Endothelial cell of umbilical vein (primary cell): ENCODE measurements at regions not wholly inside any gene's neighbourhood (a gene's known extent, or its start where the extent isn't known, plus 50 kb on each side); places are given as distances from the start of the nearest gene placed in this dataset.

Experiments used
- BruUV-seq: library from RNA; stranded (reverse); fragments of 400-500 nt; replicated peaks from 2 replicates; lab custom pipeline; 2021; lab: Mats Ljungman, UMichigan
- CTCF ChIA-PET: fragments of 300-600, 350-600 bp; sonication (Branson Sonifier 250); formaldehyde crosslinking; loops from one replicate; lab custom pipeline; 2021; ENCODE audit warnings: antibody characterized with exemption, inconsistent platforms; lab: Charles Lee
- POLR2A ChIA-PET: fragments of 300-600, 350-600 bp; sonication (Branson Sonifier 250); formaldehyde crosslinking; loops from one replicate; lab custom pipeline; 2021; ENCODE audit warnings: antibody characterized with exemption, inconsistent platforms; lab: Charles Lee
- DNase-seq: peaks from one replicate; pipeline ENCODE4 v3.0.0-alpha.2; 2011; ENCODE audit warnings: low read depth, low spot score
- FAIRE-seq: peaks from 2 replicates; lab custom pipeline; 2011; peaks lifted over from hg19 to GRCh38; lab: Jason Lieb, UNC
- H2AFZ ChIP-seq: 2 replicates; pipeline ENCODE4 v1.6.0; 2012; ENCODE audit warnings: low read depth, low read length, control low read depth, inconsistent platforms
- H3K27ac ChIP-seq: 2 replicates; pipeline ENCODE4 v1.5.1; 2011; ENCODE audit warnings: low read depth, mild to moderate bottlenecking, control low read depth, low read length, moderate library complexity; ENCODE audit not compliant: insufficient read depth
- H3K27me3 ChIP-seq, 2 experiments: 2 replicates each; pipeline versions ENCODE4 v1.6.0 to v1.6.1; 2011; ENCODE audit warnings: low read length in 2 of 2, mixed read lengths in 1 of 2; ENCODE audit not compliant: control insufficient read depth in 2 of 2, insufficient read depth in 2 of 2
- H3K36me3 ChIP-seq, 2 experiments: 2 replicates in 1 of 2; 3 replicates in 1 of 2; pipeline ENCODE4 v1.5.1; 2011; ENCODE audit warnings: low read length in 2 of 2, mild to moderate bottlenecking in 1 of 2, moderate library complexity in 1 of 2; ENCODE audit not compliant: control insufficient read depth in 2 of 2, insufficient read depth in 2 of 2; ENCODE audit errors: extremely low read depth in 1 of 2
- H3K4me1 ChIP-seq: 3 replicates; pipeline ENCODE4 v1.5.1; 2011; ENCODE audit warnings: mild to moderate bottlenecking, low read length; ENCODE audit not compliant: control insufficient read depth, insufficient read depth; ENCODE audit errors: extremely low read depth
- H3K4me2 ChIP-seq: 2 replicates; pipeline ENCODE4 v1.6.1; 2011; ENCODE audit warnings: low read length, control low read depth, mixed read lengths; ENCODE audit not compliant: insufficient read depth
- H3K4me3 ChIP-seq, 3 experiments: fragments of 200-600 bp in 1 of 3; sonication (generic), shearing (Covaris generic) in 1 of 3; replicated peaks in 1 of 3; 2 replicates each; pipeline ENCODE4 v1.5.1; 2011 to 2016; ENCODE audit warnings: control low read depth in 3 of 3, low read length in 3 of 3, mild to moderate bottlenecking in 2 of 3, inconsistent platforms in 1 of 3, low read depth in 1 of 3, moderate library complexity in 1 of 3; ENCODE audit not compliant: insufficient read depth in 1 of 3
- H3K79me2 ChIP-seq: 2 replicates; pipeline ENCODE4 v1.6.0; 2012; ENCODE audit warnings: low read length, inconsistent platforms; ENCODE audit not compliant: control insufficient read depth, insufficient read depth
- H3K9ac ChIP-seq: replicated peaks from 2 replicates; pipeline ENCODE3; 2011; ENCODE audit warnings: low read length, control low read depth; ENCODE audit not compliant: insufficient read depth; ENCODE audit errors: extremely low read depth
- H3K9me1 ChIP-seq: replicated peaks from 3 replicates; pipeline ENCODE4 v1.6.0; 2011; ENCODE audit warnings: mild to moderate bottlenecking, low read length; ENCODE audit not compliant: control insufficient read depth, insufficient read depth; ENCODE audit errors: extremely low read depth
- H3K9me3 ChIP-seq: replicated peaks from 2 replicates; pipeline ENCODE4 v1.5.1; 2012; ENCODE audit warnings: low read length, inconsistent platforms; ENCODE audit not compliant: control insufficient read depth, insufficient read depth
- H4K20me1 ChIP-seq: replicated peaks from 2 replicates; pipeline ENCODE3; 2011; ENCODE audit warnings: mild to moderate bottlenecking, low read length; ENCODE audit not compliant: control insufficient read depth, insufficient read depth; ENCODE audit errors: extremely low read depth
- EZH2 ChIP-seq: IDR thresholded peaks from 2 replicates; pipeline ENCODE4 v1.6.1; 2012; ENCODE audit warnings: borderline replicate concordance, low read depth, mild to moderate bottlenecking, moderate library complexity, low read length, inconsistent platforms; ENCODE audit not compliant: severe bottlenecking
- FOS ChIP-seq: IDR thresholded peaks from 2 replicates; pipeline ENCODE4 v1.6.1; 2011; ENCODE audit warnings: mild to moderate bottlenecking, low read length, moderate library complexity, borderline replicate concordance; ENCODE audit not compliant: insufficient read depth
- GATA2 ChIP-seq: IDR thresholded peaks from 2 replicates; pipeline ENCODE4 v1.7.0; 2011; ENCODE audit warnings: low read depth, mild to moderate bottlenecking, moderate library complexity, mixed read lengths, low read length; ENCODE audit not compliant: insufficient read length, insufficient read depth
- JUN ChIP-seq: IDR thresholded peaks from 2 replicates; pipeline ENCODE4 v1.6.1; 2011; ENCODE audit warnings: borderline replicate concordance, low read depth; ENCODE audit not compliant: insufficient read length, insufficient read depth
- MYC ChIP-seq: IDR thresholded peaks from one replicate; pipeline ENCODE4 v1.6.1; 2011; ENCODE audit warnings: mild to moderate bottlenecking, low read depth, low read length
- POLR2A ChIP-seq: IDR thresholded peaks from 2 replicates; pipeline ENCODE4 v1.6.1; 2012; ENCODE audit warnings: low read depth, mild to moderate bottlenecking, control low read depth, low read length
- POLR2AphosphoS5 ChIP-seq: IDR thresholded peaks from 2 replicates; pipeline ENCODE4 v1.6.1; 2012; ENCODE audit warnings: low read depth, mild to moderate bottlenecking, control low read depth, low read length, moderate library complexity; ENCODE audit not compliant: insufficient read depth
- dilution Hi-C: fragments of 300-500 bp; cut with MboI; formaldehyde crosslinking; loops from one replicate; pipeline ENCODE4 v1.15.0; 2019; ENCODE audit warnings: low sequenced_read_pairs; ENCODE audit not compliant: extremely low pct_ligation_motif_present
- intact Hi-C: fragments of 100-400 bp; cut with micrococcal nuclease; formaldehyde crosslinking; loops from one replicate; pipeline ENCODE4 v1.10.0; 2022
- TF ChIP-seq, protein P1 (sequence below), 2 donors: IDR thresholded peaks; 1 replicate in 1 of 2; 2 replicates in 1 of 2; pipeline ENCODE4 v1.5.1; 2011; ENCODE audit warnings: low read length in 2 of 2, mild to moderate bottlenecking in 2 of 2, moderate library complexity in 2 of 2, control low read depth in 1 of 2, inconsistent platforms in 1 of 2, low read depth in 1 of 2; ENCODE audit not compliant: insufficient read depth in 1 of 2; ENCODE audit errors: extremely low read depth in 1 of 2
- TF ChIP-seq, protein P2 (sequence below): IDR thresholded peaks from 2 replicates; pipeline ENCODE4 v1.6.1; 2011; ENCODE audit not compliant: insufficient read depth, insufficient read length

DNA sequence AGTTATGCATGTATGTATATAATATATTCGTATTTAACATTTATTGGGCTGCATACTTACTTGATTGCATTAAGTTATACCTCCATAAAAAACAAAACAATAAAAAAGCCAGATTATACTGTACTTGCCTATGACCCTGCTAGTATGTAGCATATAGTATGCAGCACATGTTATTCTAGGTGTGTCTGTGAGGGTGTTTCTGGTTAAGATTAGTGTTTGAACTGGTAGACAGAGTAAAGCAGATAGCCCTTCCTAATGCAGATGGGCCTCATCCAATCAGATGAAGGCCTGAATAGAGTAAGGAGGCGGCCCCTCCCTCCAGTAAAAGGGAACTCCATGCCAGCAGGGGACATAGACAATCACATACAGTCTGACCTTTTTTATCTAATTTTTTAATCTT is 323.3 kb upstream of the USP24 start:
- intact Hi-C loops: no loop called here

More for the DNA sequence above, 323.3 kb upstream of the USP24 start:
- FAIRE-seq (no peak), DNase-seq (no peak)
- Histone ChIP-seq H3K27ac (no peak overlapping the region), H4K20me1 (no peaks in the 10 kb centered on the region), H3K36me3 (no peaks in the 10 kb centered on the region), H3K4me3 (no peak overlapping the region), H3K4me1 (no peaks in the 10 kb centered on the region), H3K9ac (no peak overlapping the region), H3K9me3 (no peaks in the 10 kb centered on the region), H3K79me2 (no peaks in the 10 kb centered on the region), H2AFZ (no peak overlapping the region), H3K9me1 (no peaks in the 10 kb centered on the region), H3K4me2 (no peak overlapping the region), H3K27me3 (no peaks in the 10 kb centered on the region)
- ChIA-PET POLR2A (no interaction called here), CTCF (no interaction called here)
- no TSS peak for BruUV-seq
- dilution Hi-C loops: no loop called here
- no peak for TF ChIP-seq GATA2
- TF ChIP-seq POLR2A: no peak
- TF ChIP-seq JUN: no peak
- TF ChIP-seq MYC: no peak
- TF ChIP-seq FOS: no peak
- TF ChIP-seq, protein P1, sequence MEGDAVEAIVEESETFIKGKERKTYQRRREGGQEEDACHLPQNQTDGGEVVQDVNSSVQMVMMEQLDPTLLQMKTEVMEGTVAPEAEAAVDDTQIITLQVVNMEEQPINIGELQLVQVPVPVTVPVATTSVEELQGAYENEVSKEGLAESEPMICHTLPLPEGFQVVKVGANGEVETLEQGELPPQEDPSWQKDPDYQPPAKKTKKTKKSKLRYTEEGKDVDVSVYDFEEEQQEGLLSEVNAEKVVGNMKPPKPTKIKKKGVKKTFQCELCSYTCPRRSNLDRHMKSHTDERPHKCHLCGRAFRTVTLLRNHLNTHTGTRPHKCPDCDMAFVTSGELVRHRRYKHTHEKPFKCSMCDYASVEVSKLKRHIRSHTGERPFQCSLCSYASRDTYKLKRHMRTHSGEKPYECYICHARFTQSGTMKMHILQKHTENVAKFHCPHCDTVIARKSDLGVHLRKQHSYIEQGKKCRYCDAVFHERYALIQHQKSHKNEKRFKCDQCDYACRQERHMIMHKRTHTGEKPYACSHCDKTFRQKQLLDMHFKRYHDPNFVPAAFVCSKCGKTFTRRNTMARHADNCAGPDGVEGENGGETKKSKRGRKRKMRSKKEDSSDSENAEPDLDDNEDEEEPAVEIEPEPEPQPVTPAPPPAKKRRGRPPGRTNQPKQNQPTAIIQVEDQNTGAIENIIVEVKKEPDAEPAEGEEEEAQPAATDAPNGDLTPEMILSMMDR (IDR thresholded peaks at IDR 0.05; ENCODE audit: extremely low read depth in 1 of 2, insufficient read depth in 1 of 2, low read depth in 1 of 2, low read length in 2 of 2): no peak
- no peak for TF ChIP-seq EZH2
- TF ChIP-seq, protein P2, sequence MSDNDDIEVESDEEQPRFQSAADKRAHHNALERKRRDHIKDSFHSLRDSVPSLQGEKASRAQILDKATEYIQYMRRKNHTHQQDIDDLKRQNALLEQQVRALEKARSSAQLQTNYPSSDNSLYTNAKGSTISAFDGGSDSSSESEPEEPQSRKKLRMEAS: no peak
- no peak for TF ChIP-seq POLR2AphosphoS5
